ENCODE measurements at regions not wholly inside any gene's neighbourhood (a gene's known extent, or its start where the extent isn't known, plus 50 kb on each side); places are given as distances from the start of the nearest gene placed in this dataset.

DNA sequence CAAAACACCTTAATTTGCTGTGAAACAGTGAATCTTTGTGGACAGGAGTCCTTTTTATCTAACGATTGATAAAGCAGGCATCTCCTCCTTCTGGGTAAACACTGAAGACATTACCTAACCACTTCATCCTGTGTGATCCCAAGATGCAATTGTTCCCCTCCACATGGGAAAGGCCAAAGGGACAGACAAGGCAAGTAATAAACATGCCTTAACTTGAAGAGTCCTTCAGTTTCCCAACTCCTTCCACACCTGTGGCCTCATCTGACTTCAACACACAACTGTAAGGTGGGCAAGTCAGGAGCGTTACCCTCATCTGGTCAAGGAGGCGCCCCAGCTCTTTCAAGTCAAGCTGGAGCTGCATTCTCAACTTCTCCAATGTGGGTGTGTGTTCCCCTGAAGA, 278.6 kb downstream of the ABCC12 start:
- TF ChIP-seq GATA1 (IDR thresholded peaks at IDR 0.05; ENCODE audit: low read depth, low read length) (no peak), POLR2A (IDR thresholded peaks at IDR 0.05; ENCODE audit: low read length) (no peak)

Data from erythroblast (primary cell).